Heart left ventricle (tissue), 13 donors: ENCODE measurements at regions not wholly inside any gene's neighbourhood (a gene's known extent, or its start where the extent isn't known, plus 50 kb on each side); places are given as distances from the start of the nearest gene placed in this dataset.

Experiments
- POLR2A ChIP-seq, 2 donors: fragments of 450-650 bp; IDR thresholded peaks; one replicate each; pipeline ENCODE4 v1.6.1; 2017; ENCODE audit warnings: antibody characterized with exemption in 2 of 2, mild to moderate bottlenecking in 2 of 2, moderate library complexity in 2 of 2
- TF ChIP-seq, protein P1 (sequence below), 12 donors: fragments of 200-600 bp; sonication (generic) in 4 of 12; IDR thresholded peaks; one replicate each; pipeline versions ENCODE4 v1.5.0 to v1.8.0; 2018 to 2022; ENCODE audit warnings: antibody characterized with exemption in 12 of 12, mild to moderate bottlenecking in 5 of 12
- donor health status: ischemic (EF 13 %, LVEDD 7.1; RV severe dilation, severe dysfunction).
- donor health status: DM: no; HTN: yes; CAD: no.
- donor health status: DM: no; HTN: no; CAD: no.
- donor health status: ischemic (EF 25% LVEDD 6.9; RV normal size, moderate dysfunction).
- donor health status: ischemic (EF 25% LVEDD 5.7; RV mildly dilated, moderate dysfunction).
- donor health status: ischemic (EF 35%, LVEDD 5.7; RV mildly dilated, moderate dysfunction).
- donor health status: nonischemic (EF 11% LVEDD 7.7; RV severe dilation, severe dysfunction).
- donor health status: DM: yes; HTN: yes; CAD: no.
- donor health status: PGD.
- donor health status: ischemic (EF 29% LVEDD 5.4; RV normal size, mild dysfunction).
- donor health status: nonischemic (EF 23%, LVEDD 6.1; RV moderate dilation, normal function).

DNA sequence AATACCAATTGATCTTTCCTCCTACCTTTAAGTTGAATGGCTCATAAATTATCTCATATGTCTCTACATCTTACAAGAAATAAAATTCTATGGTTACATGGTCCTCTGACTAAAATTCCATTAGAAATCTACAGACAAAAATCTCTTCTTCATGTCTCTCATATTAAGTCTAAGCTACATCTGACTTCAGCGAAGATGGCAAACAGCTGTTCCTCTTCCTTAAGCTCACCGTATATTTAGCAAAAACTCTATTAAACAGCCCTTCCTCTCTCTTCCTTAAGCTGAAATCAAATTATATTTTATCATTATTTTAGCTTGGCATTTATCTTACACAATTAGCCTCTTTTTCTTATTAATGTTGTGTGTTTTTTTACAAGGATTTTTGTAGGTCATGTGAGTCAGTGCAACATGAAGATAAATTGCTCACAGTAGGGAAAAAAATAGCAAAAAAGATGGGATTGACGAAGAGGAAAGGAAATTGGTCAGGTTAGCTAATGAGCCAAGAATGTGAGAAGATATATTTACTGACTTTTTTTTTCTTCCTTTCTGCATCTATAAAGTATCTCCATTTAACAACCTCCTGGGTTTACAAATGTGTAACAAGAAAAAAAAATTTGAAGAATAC, 2412.8 kb downstream of the ARAP2 start:
- TF ChIP-seq POLR2A (IDR thresholded peaks at IDR 0.05): no peak
- TF ChIP-seq, protein P1, sequence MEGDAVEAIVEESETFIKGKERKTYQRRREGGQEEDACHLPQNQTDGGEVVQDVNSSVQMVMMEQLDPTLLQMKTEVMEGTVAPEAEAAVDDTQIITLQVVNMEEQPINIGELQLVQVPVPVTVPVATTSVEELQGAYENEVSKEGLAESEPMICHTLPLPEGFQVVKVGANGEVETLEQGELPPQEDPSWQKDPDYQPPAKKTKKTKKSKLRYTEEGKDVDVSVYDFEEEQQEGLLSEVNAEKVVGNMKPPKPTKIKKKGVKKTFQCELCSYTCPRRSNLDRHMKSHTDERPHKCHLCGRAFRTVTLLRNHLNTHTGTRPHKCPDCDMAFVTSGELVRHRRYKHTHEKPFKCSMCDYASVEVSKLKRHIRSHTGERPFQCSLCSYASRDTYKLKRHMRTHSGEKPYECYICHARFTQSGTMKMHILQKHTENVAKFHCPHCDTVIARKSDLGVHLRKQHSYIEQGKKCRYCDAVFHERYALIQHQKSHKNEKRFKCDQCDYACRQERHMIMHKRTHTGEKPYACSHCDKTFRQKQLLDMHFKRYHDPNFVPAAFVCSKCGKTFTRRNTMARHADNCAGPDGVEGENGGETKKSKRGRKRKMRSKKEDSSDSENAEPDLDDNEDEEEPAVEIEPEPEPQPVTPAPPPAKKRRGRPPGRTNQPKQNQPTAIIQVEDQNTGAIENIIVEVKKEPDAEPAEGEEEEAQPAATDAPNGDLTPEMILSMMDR (IDR thresholded peaks at IDR 0.05): no peak
